OCI-LY1 (cell line): ENCODE measurements at regions not wholly inside any gene's neighbourhood (a gene's known extent, or its start where the extent isn't known, plus 50 kb on each side); places are given as distances from the start of the nearest gene placed in this dataset.
"Not testable (repeated sequence)": the region's sequence is repeated elsewhere in the genome, so short reads cannot be mapped to it uniquely, and the experiment has no call there.

Experiments
- H2AFZ ChIP-seq: fragments of 200-600 bp; sonication (generic), shearing (Covaris generic); 2 replicates; pipeline ENCODE4 v1.6.0; 2014; ENCODE audit warnings: antibody characterized with exemption, mild to moderate bottlenecking, low read length
- H3F3A ChIP-seq: fragments of 200-600 bp; sonication (generic), shearing (Covaris generic); 2 replicates; pipeline ENCODE4 v1.6.0; 2014; ENCODE audit warnings: mild to moderate bottlenecking, antibody characterized with exemption, low read length, moderate library complexity; ENCODE audit not compliant: insufficient read depth
- H3K27ac ChIP-seq: fragments of 200-600 bp; sonication (generic); 2 replicates; pipeline ENCODE4 v1.5.1; 2014; ENCODE audit warnings: low read length, mixed run types, mild to moderate bottlenecking, low read depth; ENCODE audit not compliant: poor library complexity, severe bottlenecking
- H3K27me3 ChIP-seq: fragments of 200-600 bp; sonication (generic); 2 replicates; pipeline ENCODE4 v1.6.0; 2014; ENCODE audit warnings: antibody characterized with exemption, mild to moderate bottlenecking, low read length, moderate library complexity; ENCODE audit not compliant: insufficient read depth
- H3K36me3 ChIP-seq: fragments of 200-600 bp; sonication (generic); 2 replicates; pipeline ENCODE4 v1.6.1; 2014; ENCODE audit warnings: mild to moderate bottlenecking, antibody characterized with exemption, low read length, moderate library complexity, mixed read lengths; ENCODE audit not compliant: insufficient read depth
- H3K4me1 ChIP-seq: fragments of 200-600 bp; sonication (generic); 2 replicates; pipeline ENCODE4 v1.5.1; 2014; ENCODE audit warnings: mild to moderate bottlenecking, low read length, moderate library complexity; ENCODE audit not compliant: insufficient read depth, severe bottlenecking
- H3K4me2 ChIP-seq: fragments of 200-600 bp; sonication (generic), shearing (Covaris generic); 2 replicates; pipeline ENCODE4 v1.6.1; 2014; ENCODE audit warnings: low read length
- H3K4me3 ChIP-seq: fragments of 200-600 bp; sonication (generic); 2 replicates; pipeline ENCODE4 v1.5.1; 2014; ENCODE audit warnings: low read length, low read depth, mild to moderate bottlenecking, mixed read lengths; ENCODE audit not compliant: poor library complexity, severe bottlenecking
- H3K79me2 ChIP-seq: fragments of 200-600 bp; shearing (Covaris generic); 2 replicates; pipeline ENCODE4 v1.6.1; 2016; ENCODE audit warnings: mixed run types, low read length, mixed read lengths; ENCODE audit not compliant: insufficient read depth
- H3K9ac ChIP-seq: fragments of 200-600 bp; sonication (generic), shearing (Covaris generic); 2 replicates; pipeline ENCODE4 v1.6.1; 2014; ENCODE audit warnings: mild to moderate bottlenecking, low read length, mixed read lengths
- H3K9me2 ChIP-seq: fragments of 200-600 bp; sonication (generic), shearing (Covaris generic); 2 replicates; pipeline ENCODE4 v1.6.1; 2014; ENCODE audit warnings: low read depth, mild to moderate bottlenecking, low read length, mixed read lengths
- H3K9me3 ChIP-seq: fragments of 200-600 bp; shearing (Covaris generic); 2 replicates; pipeline ENCODE4 v1.6.1; 2014; ENCODE audit warnings: low read length, mixed read lengths
- H4K20me1 ChIP-seq: fragments of 200-600 bp; sonication (generic), shearing (Covaris generic); 2 replicates; pipeline ENCODE4 v1.6.0; 2016; ENCODE audit warnings: mild to moderate bottlenecking, low read length; ENCODE audit not compliant: insufficient read depth
- EZH2 ChIP-seq: fragments of 200-600 bp; sonication (generic), shearing (Covaris generic); IDR thresholded peaks from 2 replicates; pipeline ENCODE4 v1.8.0; 2017; ENCODE audit warnings: borderline replicate concordance, mixed run types, mild to moderate bottlenecking, antibody characterized with exemption, low read length, moderate library complexity, mixed read lengths
- TF ChIP-seq, protein P1 (sequence below): fragments of 200-600 bp; sonication (generic), shearing (Covaris generic); IDR thresholded peaks from 2 replicates; pipeline ENCODE4 v1.5.1; 2017; ENCODE audit warnings: mild to moderate bottlenecking, antibody characterized with exemption, low read length, moderate library complexity, mixed read lengths

DNA sequence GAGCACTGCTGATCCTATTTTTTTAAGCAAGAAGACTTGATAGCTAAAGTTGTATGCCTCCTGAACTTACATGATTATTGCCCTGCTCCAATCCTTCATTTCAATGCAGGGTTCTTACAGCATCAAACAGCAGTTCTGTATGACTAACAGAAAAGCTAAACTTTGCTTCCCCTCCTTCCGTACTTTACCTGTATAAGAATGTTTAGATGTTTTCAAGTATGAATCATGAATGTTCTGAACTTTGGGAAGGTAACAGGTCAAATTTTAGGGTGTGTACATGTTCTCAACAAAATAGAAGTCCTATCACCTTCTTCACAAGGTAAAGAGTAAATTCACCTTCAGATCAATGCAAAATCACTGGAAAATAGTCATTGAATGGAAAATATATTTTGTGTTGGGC is 972.6 kb upstream of the SEMA6A start:
- no peak overlapping the region for H3K9ac ChIP-seq
- H3K27ac ChIP-seq, result no peak overlapping the region
- no peak overlapping the region for H3K4me3 ChIP-seq
- no peak for TF ChIP-seq EZH2
- TF ChIP-seq, protein P1, sequence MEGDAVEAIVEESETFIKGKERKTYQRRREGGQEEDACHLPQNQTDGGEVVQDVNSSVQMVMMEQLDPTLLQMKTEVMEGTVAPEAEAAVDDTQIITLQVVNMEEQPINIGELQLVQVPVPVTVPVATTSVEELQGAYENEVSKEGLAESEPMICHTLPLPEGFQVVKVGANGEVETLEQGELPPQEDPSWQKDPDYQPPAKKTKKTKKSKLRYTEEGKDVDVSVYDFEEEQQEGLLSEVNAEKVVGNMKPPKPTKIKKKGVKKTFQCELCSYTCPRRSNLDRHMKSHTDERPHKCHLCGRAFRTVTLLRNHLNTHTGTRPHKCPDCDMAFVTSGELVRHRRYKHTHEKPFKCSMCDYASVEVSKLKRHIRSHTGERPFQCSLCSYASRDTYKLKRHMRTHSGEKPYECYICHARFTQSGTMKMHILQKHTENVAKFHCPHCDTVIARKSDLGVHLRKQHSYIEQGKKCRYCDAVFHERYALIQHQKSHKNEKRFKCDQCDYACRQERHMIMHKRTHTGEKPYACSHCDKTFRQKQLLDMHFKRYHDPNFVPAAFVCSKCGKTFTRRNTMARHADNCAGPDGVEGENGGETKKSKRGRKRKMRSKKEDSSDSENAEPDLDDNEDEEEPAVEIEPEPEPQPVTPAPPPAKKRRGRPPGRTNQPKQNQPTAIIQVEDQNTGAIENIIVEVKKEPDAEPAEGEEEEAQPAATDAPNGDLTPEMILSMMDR, result no peak
- H4K20me1 ChIP-seq, result no peaks in the 10 kb centered on the region
- H3K4me1 ChIP-seq, result no peaks in the 10 kb centered on the region
- no peaks in the 10 kb centered on the region for H3K79me2 ChIP-seq
- no peaks in the 10 kb centered on the region for H3K9me2 ChIP-seq
- H3K9me3 ChIP-seq, result no peaks in the 10 kb centered on the region
- no peak overlapping the region for H3K4me2 ChIP-seq
- H3F3A ChIP-seq, result no peaks in the 10 kb centered on the region
- no peak overlapping the region for H2AFZ ChIP-seq
- H3K36me3 ChIP-seq, result no peaks in the 10 kb centered on the region
- H3K27me3 ChIP-seq, result no peaks in the 10 kb centered on the region

DNA sequence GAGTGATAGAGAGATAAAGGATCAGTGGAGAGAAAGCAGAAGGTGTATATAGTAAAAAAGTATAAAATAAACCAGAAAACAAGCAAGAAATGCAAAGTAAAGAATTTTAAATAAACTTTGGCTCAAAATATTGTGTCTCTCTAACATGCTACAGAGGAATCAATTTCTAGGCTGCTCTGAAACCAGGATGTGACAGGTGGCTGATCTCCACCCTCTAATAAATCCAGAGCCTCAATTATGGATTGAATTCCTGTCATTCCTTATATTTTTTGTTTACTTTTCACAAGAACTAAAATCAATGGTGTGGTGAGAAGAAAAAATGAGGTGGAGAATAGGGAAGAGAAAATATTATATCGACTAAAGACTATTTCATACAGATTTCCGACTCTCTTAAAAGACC is 965.1 kb upstream of the SEMA6A start:
- Histone ChIP-seq H3K9me2 (no peaks in the 10 kb centered on the region), H3K27ac (no peak overlapping the region), H3K4me3 (no peak overlapping the region), H3K9me3 (no peaks in the 10 kb centered on the region), H3K4me1 (no peaks in the 10 kb centered on the region), H3K27me3 (no peaks in the 10 kb centered on the region), H3F3A (no peaks in the 10 kb centered on the region), H4K20me1 (no peaks in the 10 kb centered on the region), H3K9ac (no peak overlapping the region), H3K4me2 (no peak overlapping the region), H2AFZ (no peak overlapping the region), H3K79me2 (no peaks in the 10 kb centered on the region), H3K36me3 (no peaks in the 10 kb centered on the region)
- TF ChIP-seq, protein P1, result no peak
- no peak for TF ChIP-seq EZH2

DNA sequence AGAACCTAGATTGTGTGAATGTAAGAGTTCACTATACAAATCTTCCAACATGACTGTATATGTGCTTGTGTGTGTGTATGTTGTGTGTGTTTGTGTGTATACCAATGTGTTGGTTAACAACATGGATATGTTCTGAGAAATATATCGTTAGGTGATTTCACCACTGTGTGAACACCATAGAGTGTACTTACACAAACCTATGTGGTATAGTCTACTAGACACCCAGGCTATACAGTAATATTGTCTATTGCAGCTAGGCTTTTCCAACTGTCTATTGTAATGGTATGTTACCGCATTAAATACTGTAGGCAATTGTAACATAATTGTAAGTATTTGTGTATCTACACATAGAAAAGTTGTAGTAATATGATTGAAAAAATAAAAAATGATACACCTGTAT is 959.2 kb upstream of the SEMA6A start:
- H4K20me1 ChIP-seq, result no peaks in the 10 kb centered on the region
- no peak overlapping the region for H3K4me2 ChIP-seq
- no peak overlapping the region for H3K4me3 ChIP-seq
- no peak overlapping the region for H3K27ac ChIP-seq
- no peaks in the 10 kb centered on the region for H3K4me1 ChIP-seq
- H3K27me3 ChIP-seq, result no peaks in the 10 kb centered on the region
- H3F3A ChIP-seq, result no peaks in the 10 kb centered on the region
- no peak overlapping the region for H3K9ac ChIP-seq
- H3K9me2 ChIP-seq, result no peaks in the 10 kb centered on the region
- H2AFZ ChIP-seq, result no peak overlapping the region
- H3K9me3 ChIP-seq, result no peaks in the 10 kb centered on the region
- H3K79me2 ChIP-seq, result no peaks in the 10 kb centered on the region
- TF ChIP-seq EZH2, result no peak
- TF ChIP-seq, protein P1, result no peak
- no peaks in the 10 kb centered on the region for H3K36me3 ChIP-seq

DNA sequence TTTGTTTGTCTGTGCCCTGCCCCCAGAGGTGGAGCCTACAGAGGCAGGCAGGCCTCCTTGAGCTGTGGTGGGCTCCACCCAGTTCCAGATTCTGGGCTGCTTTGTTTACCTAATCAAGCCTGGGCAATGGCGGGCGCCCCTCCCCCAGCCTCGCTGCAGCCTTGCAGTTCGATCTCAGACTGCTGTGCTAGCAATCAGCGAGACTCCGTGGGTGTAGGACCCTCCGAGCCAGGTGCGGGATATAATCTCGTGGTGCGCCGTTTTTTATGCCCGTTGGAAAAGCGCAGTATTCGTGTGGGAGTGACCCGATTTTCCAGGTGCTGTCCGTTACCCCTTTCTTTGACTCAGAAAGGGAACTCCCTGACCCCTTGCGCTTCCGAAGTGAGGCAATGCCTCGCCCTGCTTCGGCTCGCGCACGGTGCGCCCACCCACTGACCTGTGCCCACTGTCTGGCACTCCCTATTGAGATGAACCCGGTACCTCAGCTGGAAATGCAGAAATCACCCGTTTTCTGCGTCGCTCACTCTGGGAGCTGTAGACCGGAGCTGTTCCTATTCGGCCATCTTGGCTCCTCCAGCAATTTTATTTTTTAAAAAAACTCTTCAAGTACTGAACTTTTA is 958.5 kb upstream of the SEMA6A start:
- not testable (repeated sequence) for H4K20me1 ChIP-seq, H3K9me2 ChIP-seq, H3K36me3 ChIP-seq, H3K4me2 ChIP-seq, H3K27me3 ChIP-seq, H3K4me1 ChIP-seq, H3K4me3 ChIP-seq, H2AFZ ChIP-seq, H3K9ac ChIP-seq, H3K79me2 ChIP-seq, H3F3A ChIP-seq, H3K9me3 ChIP-seq, H3K27ac ChIP-seq
